ENCODE measurements at regions not wholly inside any gene's neighbourhood (a gene's known extent, or its start where the extent isn't known, plus 50 kb on each side); places are given as distances from the start of the nearest gene placed in this dataset.

DNA sequence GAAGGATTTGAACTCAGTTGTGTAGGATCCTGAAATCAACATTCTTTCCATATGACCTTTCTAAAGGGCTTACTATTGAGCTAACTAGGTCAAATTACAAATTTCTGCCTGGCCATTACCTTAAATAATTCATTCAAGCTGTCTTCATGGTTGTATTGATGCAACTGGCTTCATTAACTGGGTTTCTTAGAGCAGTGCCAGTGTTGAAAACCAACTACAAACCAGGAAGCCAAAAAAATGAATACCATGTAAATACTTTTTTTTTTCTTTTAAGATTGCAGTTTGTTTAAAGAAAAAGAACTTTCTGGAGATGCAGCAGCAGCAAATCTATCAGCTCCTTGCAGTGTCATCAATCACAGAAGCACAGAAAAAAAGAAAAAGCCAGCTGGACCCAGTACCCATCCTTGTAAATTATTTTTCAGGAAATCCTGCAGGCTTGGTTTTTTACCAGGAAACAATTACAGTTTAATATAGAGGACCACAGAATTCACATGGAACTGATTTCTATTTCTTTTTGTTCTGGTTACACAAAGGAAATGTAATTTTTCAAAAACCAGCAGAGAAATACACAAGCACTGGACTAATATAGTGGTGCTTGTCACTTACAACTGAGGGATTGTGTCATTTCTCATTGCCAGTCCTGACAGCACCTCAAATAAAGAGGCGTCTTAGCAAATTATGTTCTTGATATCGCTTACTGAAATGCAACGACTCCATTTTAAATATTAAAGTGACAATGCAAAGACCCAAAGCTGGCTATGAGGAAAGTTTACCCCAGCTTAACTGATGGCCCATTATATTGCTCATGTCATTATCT, 131.9 kb downstream of the TMEM26 start (continued):
- TF ChIP-seq, protein P1, sequence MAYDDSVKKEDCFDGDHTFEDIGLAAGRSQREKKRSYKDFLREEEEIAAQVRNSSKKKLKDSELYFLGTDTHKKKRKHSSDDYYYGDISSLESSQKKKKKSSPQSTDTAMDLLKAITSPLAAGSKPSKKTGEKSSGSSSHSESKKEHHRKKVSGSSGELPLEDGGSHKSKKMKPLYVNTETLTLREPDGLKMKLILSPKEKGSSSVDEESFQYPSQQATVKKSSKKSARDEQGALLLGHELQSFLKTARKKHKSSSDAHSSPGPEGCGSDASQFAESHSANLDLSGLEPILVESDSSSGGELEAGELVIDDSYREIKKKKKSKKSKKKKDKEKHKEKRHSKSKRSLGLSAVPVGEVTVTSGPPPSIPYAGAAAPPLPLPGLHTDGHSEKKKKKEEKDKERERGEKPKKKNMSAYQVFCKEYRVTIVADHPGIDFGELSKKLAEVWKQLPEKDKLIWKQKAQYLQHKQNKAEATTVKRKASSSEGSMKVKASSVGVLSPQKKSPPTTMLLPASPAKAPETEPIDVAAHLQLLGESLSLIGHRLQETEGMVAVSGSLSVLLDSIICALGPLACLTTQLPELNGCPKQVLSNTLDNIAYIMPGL (CRISPR knock-in tag; IDR thresholded peaks at IDR 0.05; ENCODE audit: borderline replicate concordance): no peak
- TF ChIP-seq KDM5A (IDR thresholded peaks at IDR 0.05) (no peak), ZNF302 (CRISPR knock-in tag; IDR thresholded peaks at IDR 0.05) (no peak)
- TF ChIP-seq, protein P2, sequence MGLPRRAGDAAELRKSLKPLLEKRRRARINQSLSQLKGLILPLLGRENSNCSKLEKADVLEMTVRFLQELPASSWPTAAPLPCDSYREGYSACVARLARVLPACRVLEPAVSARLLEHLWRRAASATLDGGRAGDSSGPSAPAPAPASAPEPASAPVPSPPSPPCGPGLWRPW (IDR thresholded peaks at IDR 0.05): no peak

DNA sequence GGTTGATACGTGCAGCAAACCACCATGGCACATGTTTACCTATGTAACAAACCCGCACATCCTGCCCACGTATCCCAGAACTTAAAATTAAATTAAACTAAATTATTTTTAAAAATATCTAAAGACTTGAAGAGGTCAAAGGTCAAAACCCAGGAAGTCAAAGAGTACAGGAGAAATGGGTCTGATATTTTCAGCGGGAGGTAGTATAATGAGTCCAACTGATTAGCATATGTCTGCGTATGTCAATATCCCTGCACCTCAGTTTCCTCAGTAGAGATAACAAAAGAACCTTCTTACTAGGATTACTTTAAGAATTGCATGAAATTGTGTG, 133.0 kb downstream of the TMEM26 start:
- Histone ChIP-seq H3K4me3 (no peak overlapping the region), H3K9me3 (no peaks in the 10 kb centered on the region), H3K4me1 (no peaks in the 10 kb centered on the region), H3K4me2 (no peak overlapping the region), H3K27ac (no peak overlapping the region)
- no peak for DNase-seq (ENCODE audit: low read depth in 1 of 2, low spot score in 1 of 2)
- TF ChIP-seq ZC3H11A (IDR thresholded peaks at IDR 0.05): no peak
- TF ChIP-seq POLR2AphosphoS2 (conservative IDR thresholded peaks at IDR 0.05; ENCODE audit: low read length): no peak
- FAIRE-seq: no peak
- 81% methylated on average over 5 of the region's 5 CpGs for WGBS (ENCODE audit: missing lambda C conversion rate)
- CTCF ChIA-PET: interaction anchor here (0.6 kb wide), 1 partner anchor 333 kb away, joined by 3 read pairs; no protein-coding TSS in a partner anchor
- POLR2A ChIA-PET: no interaction called here
- no peak for ATAC-seq

DNA sequence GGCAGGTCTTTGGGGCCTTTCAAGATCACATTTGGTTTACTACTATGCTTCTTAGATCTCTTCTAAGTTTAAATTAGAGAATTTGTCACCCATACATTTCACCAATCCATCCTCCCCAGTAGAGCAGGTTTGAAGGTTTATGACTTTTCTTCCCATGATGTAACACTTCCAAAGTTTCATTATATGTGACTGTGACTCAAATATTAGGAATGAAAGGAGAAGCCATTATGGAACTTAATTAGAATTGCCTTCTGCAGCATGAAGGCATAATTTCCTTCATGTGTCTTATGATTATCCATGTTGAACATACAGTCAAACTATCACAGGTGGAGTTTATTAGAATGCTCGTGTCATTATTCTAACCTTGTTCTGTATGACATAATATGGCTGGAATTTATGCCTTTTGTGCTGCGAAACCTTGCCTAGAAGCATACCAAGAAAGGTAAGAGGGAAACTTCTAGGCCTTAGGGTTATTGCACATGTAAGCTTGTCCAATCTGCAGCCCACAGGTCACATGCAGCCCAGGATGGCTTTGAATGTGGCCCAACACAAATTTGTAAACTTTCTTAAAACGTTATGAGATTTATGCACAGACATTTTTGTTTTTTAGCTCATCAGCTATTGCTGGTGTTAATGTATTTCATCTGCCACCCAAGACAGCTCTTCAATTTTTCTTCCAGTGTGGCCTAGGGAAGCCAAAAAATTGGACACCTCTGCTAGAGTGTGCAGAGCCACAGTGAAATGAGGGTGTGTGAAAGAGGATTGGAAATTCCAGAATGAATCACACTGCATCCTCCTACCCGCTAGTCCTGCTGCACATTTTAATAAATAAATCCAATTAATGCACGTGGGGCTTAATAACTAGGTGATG, 133.6 kb downstream of the TMEM26 start:
- Histone ChIP-seq H3K27ac (no peak overlapping the region), H3K4me1 (no peaks in the 10 kb centered on the region), H3K9me3 (no peaks in the 10 kb centered on the region), H3K4me2 (no peak overlapping the region), H3K4me3 (no peak overlapping the region)
- ChIA-PET POLR2A (no interaction called here), CTCF (interaction anchor here (0.6 kb wide), 1 partner anchor 332 kb away, joined by 3 read pairs; no protein-coding TSS in a partner anchor)
- DNase-seq (ENCODE audit: low read depth in 1 of 2, low spot score in 1 of 2): no peak
- TF ChIP-seq KDM5A (IDR thresholded peaks at IDR 0.05): no peak
- TF ChIP-seq TFCP2L1 (CRISPR knock-in tag; IDR thresholded peaks at IDR 0.05): no peak
- TF ChIP-seq JUN (IDR thresholded peaks at IDR 0.05): no peak
- TF ChIP-seq RFX5 (IDR thresholded peaks at IDR 0.05): no peak
- TF ChIP-seq CHD2 (IDR thresholded peaks at IDR 0.05; ENCODE audit: low read length, partially characterized antibody): no peak
- TF ChIP-seq POLR2A (IDR thresholded peaks at IDR 0.05; ENCODE audit: low read length): no peak
- TF ChIP-seq HOXA7 (CRISPR knock-in tag; IDR thresholded peaks at IDR 0.05): no peak
- TF ChIP-seq, protein P3, sequence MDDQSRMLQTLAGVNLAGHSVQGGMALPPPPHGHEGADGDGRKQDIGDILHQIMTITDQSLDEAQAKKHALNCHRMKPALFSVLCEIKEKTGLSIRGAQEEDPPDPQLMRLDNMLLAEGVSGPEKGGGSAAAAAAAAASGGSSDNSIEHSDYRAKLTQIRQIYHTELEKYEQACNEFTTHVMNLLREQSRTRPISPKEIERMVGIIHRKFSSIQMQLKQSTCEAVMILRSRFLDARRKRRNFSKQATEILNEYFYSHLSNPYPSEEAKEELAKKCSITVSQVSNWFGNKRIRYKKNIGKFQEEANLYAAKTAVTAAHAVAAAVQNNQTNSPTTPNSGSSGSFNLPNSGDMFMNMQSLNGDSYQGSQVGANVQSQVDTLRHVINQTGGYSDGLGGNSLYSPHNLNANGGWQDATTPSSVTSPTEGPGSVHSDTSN (IDR thresholded peaks at IDR 0.05): no peak
- no peak for TF ChIP-seq PHF8 (IDR thresholded peaks at IDR 0.05; ENCODE audit: borderline replicate concordance, low read depth)
- no peak for TF ChIP-seq ZFP36 (IDR thresholded peaks at IDR 0.05; ENCODE audit: borderline replicate concordance, partially characterized antibody)
- no peak for TF ChIP-seq RARB (CRISPR knock-in tag; IDR thresholded peaks at IDR 0.05)
- TF ChIP-seq POLR2AphosphoS2 (conservative IDR thresholded peaks at IDR 0.05; ENCODE audit: low read length): no peak
- no peak for TF ChIP-seq HOXB5 (CRISPR knock-in tag; IDR thresholded peaks at IDR 0.05)
- no peak for TF ChIP-seq CEBPB (IDR thresholded peaks at IDR 0.05)
- ATAC-seq: no peak
- FAIRE-seq: no peak
- 49% methylated on average over 5 of the region's 5 CpGs for WGBS (ENCODE audit: missing lambda C conversion rate)

Measured in A549 (cell line).